NCI-H2107 treated with DMSO at 0.1 percent for 48 hours (cell line): ENCODE measurements at regions not wholly inside any gene's neighbourhood (a gene's known extent, or its start where the extent isn't known, plus 50 kb on each side); places are given as distances from the start of the nearest gene placed in this dataset.
"Not testable (repeated sequence)": the region's sequence is repeated elsewhere in the genome, so short reads cannot be mapped to it uniquely, and the experiment has no call there.

Source experiments
- DNase-seq: peaks from one replicate; lab custom pipeline; 2025; ENCODE audit not compliant: unreplicated experiment; lab: John Stamatoyannopoulos, UW

- no peak for DNase-seq
Measured at GRCh38 chr17:52636443-52636842, 477.9 kb upstream of the CA10 start.

GRCh38 chr17:52606590-52606989 lies 448.1 kb upstream of the CA10 start:
- DNase-seq = no peak

GRCh38 chr17:52606098-52606497 lies 447.6 kb upstream of the CA10 start:
- no peak for DNase-seq

GRCh38 chr17:52604105-52604504 lies 445.6 kb upstream of the CA10 start:
- no peak for DNase-seq

- DNase-seq = not testable (repeated sequence)
Measured at GRCh38 chr17:52597452-52598215, 439.1 kb upstream of the CA10 start.

GRCh38 chr17:52594516-52594915 lies 436.0 kb upstream of the CA10 start:
- DNase-seq = no peak

GRCh38 chr17:52546990-52547389 lies 388.5 kb upstream of the CA10 start:
- DNase-seq = no peak

GRCh38 chr17:52546493-52546892 lies 388.0 kb upstream of the CA10 start:
- DNase-seq = no peak

GRCh38 chr17:52537421-52537820 lies 378.9 kb upstream of the CA10 start:
- DNase-seq = no peak

- no peak for DNase-seq
Measured at GRCh38 chr17:52536489-52536888, 378.0 kb upstream of the CA10 start.

- no peak for DNase-seq
Measured at GRCh38 chr17:52532373-52532772, 373.9 kb upstream of the CA10 start.

- DNase-seq = no peak
Measured at GRCh38 chr17:52524096-52524637, 365.7 kb upstream of the CA10 start.

GRCh38 chr17:52517176-52517575 lies 358.7 kb upstream of the CA10 start:
- DNase-seq = no peak

GRCh38 chr17:52515927-52516326 lies 357.4 kb upstream of the CA10 start:
- no peak for DNase-seq

GRCh38 chr17:52505601-52506000 lies 347.1 kb upstream of the CA10 start:
- DNase-seq = no peak

- DNase-seq = no peak
Measured at GRCh38 chr17:52504081-52504480, 345.6 kb upstream of the CA10 start.

GRCh38 chr17:52495646-52496045 lies 337.1 kb upstream of the CA10 start:
- no peak for DNase-seq

- no peak for DNase-seq
Measured at GRCh38 chr17:52482271-52482670, 323.8 kb upstream of the CA10 start.

- DNase-seq = no peak
Measured at GRCh38 chr17:52477824-52478699, 319.5 kb upstream of the CA10 start.

GRCh38 chr17:52476638-52477313 lies 318.3 kb upstream of the CA10 start:
- DNase-seq = no peak

- no peak for DNase-seq
Measured at GRCh38 chr17:52470553-52470952, 312.0 kb upstream of the CA10 start.
